Endothelial cell of umbilical vein (primary cell): ENCODE measurements at regions not wholly inside any gene's neighbourhood (a gene's known extent, or its start where the extent isn't known, plus 50 kb on each side); places are given as distances from the start of the nearest gene placed in this dataset.

Experiments used
- BruUV-seq: library from RNA; stranded (reverse); fragments of 400-500 nt; replicated peaks from 2 replicates; lab custom pipeline; 2021; lab: Mats Ljungman, UMichigan
- CTCF ChIA-PET: fragments of 300-600, 350-600 bp; sonication (Branson Sonifier 250); formaldehyde crosslinking; loops from one replicate; lab custom pipeline; 2021; ENCODE audit warnings: antibody characterized with exemption, inconsistent platforms; lab: Charles Lee
- POLR2A ChIA-PET: fragments of 300-600, 350-600 bp; sonication (Branson Sonifier 250); formaldehyde crosslinking; loops from one replicate; lab custom pipeline; 2021; ENCODE audit warnings: antibody characterized with exemption, inconsistent platforms; lab: Charles Lee
- DNase-seq: peaks from one replicate; pipeline ENCODE4 v3.0.0-alpha.2; 2011; ENCODE audit warnings: low read depth, low spot score
- FAIRE-seq: peaks from 2 replicates; lab custom pipeline; 2011; peaks lifted over from hg19 to GRCh38; lab: Jason Lieb, UNC
- H2AFZ ChIP-seq: 2 replicates; pipeline ENCODE4 v1.6.0; 2012; ENCODE audit warnings: low read depth, low read length, control low read depth, inconsistent platforms
- H3K27ac ChIP-seq: 2 replicates; pipeline ENCODE4 v1.5.1; 2011; ENCODE audit warnings: low read depth, mild to moderate bottlenecking, control low read depth, low read length, moderate library complexity; ENCODE audit not compliant: insufficient read depth
- H3K27me3 ChIP-seq, 2 experiments: 2 replicates each; pipeline versions ENCODE4 v1.6.0 to v1.6.1; 2011; ENCODE audit warnings: low read length in 2 of 2, mixed read lengths in 1 of 2; ENCODE audit not compliant: control insufficient read depth in 2 of 2, insufficient read depth in 2 of 2
- H3K36me3 ChIP-seq, 2 experiments: 2 replicates in 1 of 2; 3 replicates in 1 of 2; pipeline ENCODE4 v1.5.1; 2011; ENCODE audit warnings: low read length in 2 of 2, mild to moderate bottlenecking in 1 of 2, moderate library complexity in 1 of 2; ENCODE audit not compliant: control insufficient read depth in 2 of 2, insufficient read depth in 2 of 2; ENCODE audit errors: extremely low read depth in 1 of 2
- H3K4me1 ChIP-seq: 3 replicates; pipeline ENCODE4 v1.5.1; 2011; ENCODE audit warnings: mild to moderate bottlenecking, low read length; ENCODE audit not compliant: control insufficient read depth, insufficient read depth; ENCODE audit errors: extremely low read depth
- H3K4me2 ChIP-seq: 2 replicates; pipeline ENCODE4 v1.6.1; 2011; ENCODE audit warnings: low read length, control low read depth, mixed read lengths; ENCODE audit not compliant: insufficient read depth
- H3K4me3 ChIP-seq, 3 experiments: fragments of 200-600 bp in 1 of 3; sonication (generic), shearing (Covaris generic) in 1 of 3; replicated peaks in 1 of 3; 2 replicates each; pipeline ENCODE4 v1.5.1; 2011 to 2016; ENCODE audit warnings: control low read depth in 3 of 3, low read length in 3 of 3, mild to moderate bottlenecking in 2 of 3, inconsistent platforms in 1 of 3, low read depth in 1 of 3, moderate library complexity in 1 of 3; ENCODE audit not compliant: insufficient read depth in 1 of 3
- H3K79me2 ChIP-seq: 2 replicates; pipeline ENCODE4 v1.6.0; 2012; ENCODE audit warnings: low read length, inconsistent platforms; ENCODE audit not compliant: control insufficient read depth, insufficient read depth
- H3K9ac ChIP-seq: replicated peaks from 2 replicates; pipeline ENCODE3; 2011; ENCODE audit warnings: low read length, control low read depth; ENCODE audit not compliant: insufficient read depth; ENCODE audit errors: extremely low read depth
- H3K9me1 ChIP-seq: replicated peaks from 3 replicates; pipeline ENCODE4 v1.6.0; 2011; ENCODE audit warnings: mild to moderate bottlenecking, low read length; ENCODE audit not compliant: control insufficient read depth, insufficient read depth; ENCODE audit errors: extremely low read depth
- H3K9me3 ChIP-seq: replicated peaks from 2 replicates; pipeline ENCODE4 v1.5.1; 2012; ENCODE audit warnings: low read length, inconsistent platforms; ENCODE audit not compliant: control insufficient read depth, insufficient read depth
- H4K20me1 ChIP-seq: replicated peaks from 2 replicates; pipeline ENCODE3; 2011; ENCODE audit warnings: mild to moderate bottlenecking, low read length; ENCODE audit not compliant: control insufficient read depth, insufficient read depth; ENCODE audit errors: extremely low read depth
- EZH2 ChIP-seq: IDR thresholded peaks from 2 replicates; pipeline ENCODE4 v1.6.1; 2012; ENCODE audit warnings: borderline replicate concordance, low read depth, mild to moderate bottlenecking, moderate library complexity, low read length, inconsistent platforms; ENCODE audit not compliant: severe bottlenecking
- FOS ChIP-seq: IDR thresholded peaks from 2 replicates; pipeline ENCODE4 v1.6.1; 2011; ENCODE audit warnings: mild to moderate bottlenecking, low read length, moderate library complexity, borderline replicate concordance; ENCODE audit not compliant: insufficient read depth
- GATA2 ChIP-seq: IDR thresholded peaks from 2 replicates; pipeline ENCODE4 v1.7.0; 2011; ENCODE audit warnings: low read depth, mild to moderate bottlenecking, moderate library complexity, mixed read lengths, low read length; ENCODE audit not compliant: insufficient read length, insufficient read depth
- JUN ChIP-seq: IDR thresholded peaks from 2 replicates; pipeline ENCODE4 v1.6.1; 2011; ENCODE audit warnings: borderline replicate concordance, low read depth; ENCODE audit not compliant: insufficient read length, insufficient read depth
- MYC ChIP-seq: IDR thresholded peaks from one replicate; pipeline ENCODE4 v1.6.1; 2011; ENCODE audit warnings: mild to moderate bottlenecking, low read depth, low read length
- POLR2A ChIP-seq: IDR thresholded peaks from 2 replicates; pipeline ENCODE4 v1.6.1; 2012; ENCODE audit warnings: low read depth, mild to moderate bottlenecking, control low read depth, low read length
- POLR2AphosphoS5 ChIP-seq: IDR thresholded peaks from 2 replicates; pipeline ENCODE4 v1.6.1; 2012; ENCODE audit warnings: low read depth, mild to moderate bottlenecking, control low read depth, low read length, moderate library complexity; ENCODE audit not compliant: insufficient read depth
- dilution Hi-C: fragments of 300-500 bp; cut with MboI; formaldehyde crosslinking; loops from one replicate; pipeline ENCODE4 v1.15.0; 2019; ENCODE audit warnings: low sequenced_read_pairs; ENCODE audit not compliant: extremely low pct_ligation_motif_present
- intact Hi-C: fragments of 100-400 bp; cut with micrococcal nuclease; formaldehyde crosslinking; loops from one replicate; pipeline ENCODE4 v1.10.0; 2022
- TF ChIP-seq, protein P1 (sequence below): IDR thresholded peaks from 2 replicates; pipeline ENCODE4 v1.6.1; 2011; ENCODE audit not compliant: insufficient read depth, insufficient read length
- TF ChIP-seq, protein P2 (sequence below), 2 donors: IDR thresholded peaks; 1 replicate in 1 of 2; 2 replicates in 1 of 2; pipeline ENCODE4 v1.5.1; 2011; ENCODE audit warnings: low read length in 2 of 2, mild to moderate bottlenecking in 2 of 2, moderate library complexity in 2 of 2, control low read depth in 1 of 2, inconsistent platforms in 1 of 2, low read depth in 1 of 2; ENCODE audit not compliant: insufficient read depth in 1 of 2; ENCODE audit errors: extremely low read depth in 1 of 2

DNA sequence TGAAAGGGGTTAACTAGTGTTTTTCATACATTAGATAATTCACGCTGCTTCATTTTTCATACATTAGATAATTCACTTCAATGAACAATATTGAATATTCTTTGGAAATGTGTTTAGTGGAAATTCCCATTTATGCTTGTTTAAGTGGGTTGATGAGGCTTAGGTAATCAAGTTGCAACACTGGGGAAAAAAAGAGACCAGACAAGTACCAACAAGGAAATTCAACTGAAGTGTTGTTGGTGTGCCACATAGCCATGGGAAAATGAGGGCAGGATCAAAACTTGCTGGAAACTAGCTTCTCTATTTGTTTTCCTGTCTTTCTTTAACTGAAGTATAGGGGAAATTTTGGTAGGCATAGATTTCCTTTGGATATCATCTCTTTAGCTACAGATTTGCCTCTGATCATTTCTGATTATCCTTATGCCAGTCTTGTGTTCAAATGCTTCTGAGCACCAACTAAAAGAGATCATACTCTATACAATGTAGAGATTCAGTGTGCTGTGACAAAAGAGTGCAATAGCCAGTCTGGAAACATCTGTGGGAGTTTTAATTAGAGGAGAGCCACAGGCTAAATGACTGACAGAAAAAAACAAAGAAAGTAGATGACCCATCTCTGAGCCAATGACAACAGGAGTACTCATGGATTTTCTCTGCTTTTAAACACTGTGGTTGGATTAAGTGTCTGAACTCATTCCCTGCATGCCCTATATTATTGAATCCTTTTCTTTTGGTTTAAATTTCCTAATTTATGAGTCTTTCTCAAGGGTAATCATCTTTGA lies 67.6 kb upstream of the CTSC start:
- TF ChIP-seq, protein P1, sequence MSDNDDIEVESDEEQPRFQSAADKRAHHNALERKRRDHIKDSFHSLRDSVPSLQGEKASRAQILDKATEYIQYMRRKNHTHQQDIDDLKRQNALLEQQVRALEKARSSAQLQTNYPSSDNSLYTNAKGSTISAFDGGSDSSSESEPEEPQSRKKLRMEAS: no peak
- no peak for TF ChIP-seq POLR2AphosphoS5
- TF ChIP-seq JUN: no peak
- no peak for TF ChIP-seq EZH2
- TF ChIP-seq FOS: no peak
- no peak for TF ChIP-seq POLR2A
- TF ChIP-seq GATA2: no peak
- TF ChIP-seq, protein P2, sequence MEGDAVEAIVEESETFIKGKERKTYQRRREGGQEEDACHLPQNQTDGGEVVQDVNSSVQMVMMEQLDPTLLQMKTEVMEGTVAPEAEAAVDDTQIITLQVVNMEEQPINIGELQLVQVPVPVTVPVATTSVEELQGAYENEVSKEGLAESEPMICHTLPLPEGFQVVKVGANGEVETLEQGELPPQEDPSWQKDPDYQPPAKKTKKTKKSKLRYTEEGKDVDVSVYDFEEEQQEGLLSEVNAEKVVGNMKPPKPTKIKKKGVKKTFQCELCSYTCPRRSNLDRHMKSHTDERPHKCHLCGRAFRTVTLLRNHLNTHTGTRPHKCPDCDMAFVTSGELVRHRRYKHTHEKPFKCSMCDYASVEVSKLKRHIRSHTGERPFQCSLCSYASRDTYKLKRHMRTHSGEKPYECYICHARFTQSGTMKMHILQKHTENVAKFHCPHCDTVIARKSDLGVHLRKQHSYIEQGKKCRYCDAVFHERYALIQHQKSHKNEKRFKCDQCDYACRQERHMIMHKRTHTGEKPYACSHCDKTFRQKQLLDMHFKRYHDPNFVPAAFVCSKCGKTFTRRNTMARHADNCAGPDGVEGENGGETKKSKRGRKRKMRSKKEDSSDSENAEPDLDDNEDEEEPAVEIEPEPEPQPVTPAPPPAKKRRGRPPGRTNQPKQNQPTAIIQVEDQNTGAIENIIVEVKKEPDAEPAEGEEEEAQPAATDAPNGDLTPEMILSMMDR (IDR thresholded peaks at IDR 0.05; ENCODE audit: extremely low read depth in 1 of 2, insufficient read depth in 1 of 2, low read depth in 1 of 2, low read length in 2 of 2): no peak
- TF ChIP-seq MYC: no peak
- no peak overlapping the region for H3K9ac ChIP-seq
- no peaks in the 10 kb centered on the region for H4K20me1 ChIP-seq
- dilution Hi-C loops (no loop called here), intact Hi-C loops (loop anchor here (5.0 kb wide), 1 partner anchor 1202 kb away; no protein-coding TSS in a partner anchor)
- no peak overlapping the region for H3K4me2 ChIP-seq
- H3K9me1 ChIP-seq: no peaks in the 10 kb centered on the region
- POLR2A ChIA-PET: no interaction called here
- no TSS peak for BruUV-seq
- no peaks in the 10 kb centered on the region for H3K9me3 ChIP-seq
- no peak for FAIRE-seq
- DNase-seq: no peak
- no peak overlapping the region for H3K4me3 ChIP-seq
- H2AFZ ChIP-seq: no peak overlapping the region
- H3K4me1 ChIP-seq: peaks cover 33% of the 10 kb centered on the region
- no peaks in the 10 kb centered on the region for H3K79me2 ChIP-seq
- H3K27me3 ChIP-seq: no peaks in the 10 kb centered on the region
- H3K27ac ChIP-seq: no peak overlapping the region
- CTCF ChIA-PET: interaction anchor here (1.4 kb wide), 1 partner anchor 80 kb away, joined by 3 read pairs; no protein-coding TSS in a partner anchor
- H3K36me3 ChIP-seq: no peaks in the 10 kb centered on the region
